Astrocyte (in vitro differentiated cells and primary cell): ENCODE measurements at regions not wholly inside any gene's neighbourhood (a gene's known extent, or its start where the extent isn't known, plus 50 kb on each side); places are given as distances from the start of the nearest gene placed in this dataset.

Experiments used
- DNase-seq: peaks from one replicate; pipeline ENCODE4 v3.0.0-alpha.2; 2010; ENCODE audit warnings: low read depth
- FAIRE-seq: peaks from 2 replicates; lab custom pipeline; 2011; peaks lifted over from hg19 to GRCh38; lab: Jason Lieb, UNC
- H2AFZ ChIP-seq: 2 replicates; pipeline ENCODE4 v1.6.0; 2012; ENCODE audit warnings: low read depth, low read length, inconsistent platforms
- H3K27ac ChIP-seq: 2 replicates; pipeline ENCODE4 v1.5.1; 2011; ENCODE audit warnings: low read depth, low read length, inconsistent platforms
- H3K27me3 ChIP-seq: 2 replicates; pipeline ENCODE4 v1.6.0; 2011; ENCODE audit warnings: low read length, inconsistent platforms; ENCODE audit not compliant: insufficient read depth
- H3K36me3 ChIP-seq: 2 replicates; pipeline ENCODE4 v1.5.1; 2011; ENCODE audit warnings: low read length, inconsistent platforms; ENCODE audit not compliant: insufficient read depth
- H3K4me1 ChIP-seq: 2 replicates; pipeline ENCODE4 v1.5.1; 2011; ENCODE audit warnings: low read length, inconsistent platforms; ENCODE audit not compliant: insufficient read depth
- H3K4me2 ChIP-seq: 2 replicates; pipeline ENCODE4 v1.6.0; 2012; ENCODE audit warnings: low read length, inconsistent platforms
- H3K4me3 ChIP-seq: 2 replicates; pipeline ENCODE4 v1.5.1; 2011; ENCODE audit warnings: low read depth, mild to moderate bottlenecking, low read length, inconsistent platforms; ENCODE audit not compliant: insufficient read depth
- H3K79me2 ChIP-seq: 2 replicates; pipeline ENCODE4 v1.6.0; 2012; ENCODE audit warnings: mild to moderate bottlenecking, low read length, inconsistent platforms; ENCODE audit not compliant: insufficient read depth
- H3K9ac ChIP-seq: 2 replicates; pipeline ENCODE4 v1.6.0; 2012; ENCODE audit warnings: mild to moderate bottlenecking, low read length, inconsistent platforms
- H3K9me3 ChIP-seq: 2 replicates; pipeline ENCODE4 v1.5.1; 2012; ENCODE audit warnings: low read depth, mild to moderate bottlenecking, low read length, inconsistent platforms; ENCODE audit not compliant: insufficient read depth
- H4K20me1 ChIP-seq: 2 replicates; pipeline ENCODE4 v1.6.0; 2012; ENCODE audit warnings: low read length, inconsistent platforms; ENCODE audit not compliant: insufficient read depth
- H3K27ac Mint-ChIP-seq: one replicate; pipeline ENCODE4 v1.8.0; 2021; ENCODE audit warnings: mild to moderate bottlenecking, mixed read lengths; ENCODE audit not compliant: unreplicated experiment
- H3K27me3 Mint-ChIP-seq: one replicate; pipeline ENCODE4 v1.8.0; 2021; ENCODE audit warnings: low read depth, mixed read lengths; ENCODE audit not compliant: unreplicated experiment
- H3K36me3 Mint-ChIP-seq: one replicate; pipeline ENCODE4 v1.8.0; 2021; ENCODE audit warnings: low read depth, mixed read lengths; ENCODE audit not compliant: unreplicated experiment
- H3K4me1 Mint-ChIP-seq: one replicate; pipeline ENCODE4 v1.8.0; 2021; ENCODE audit warnings: low read depth, mixed read lengths; ENCODE audit not compliant: unreplicated experiment
- H3K4me3 Mint-ChIP-seq: one replicate; pipeline ENCODE4 v1.8.0; 2021; ENCODE audit warnings: mild to moderate bottlenecking, moderate library complexity, mixed read lengths; ENCODE audit not compliant: unreplicated experiment
- H3K9me3 Mint-ChIP-seq: one replicate; pipeline ENCODE4 v1.8.0; 2021; ENCODE audit warnings: mild to moderate bottlenecking, mixed read lengths; ENCODE audit not compliant: unreplicated experiment
- CTCF ChIP-seq: IDR thresholded peaks from 2 replicates; pipeline ENCODE4 v1.5.1; 2011; ENCODE audit warnings: low read depth, mild to moderate bottlenecking, inconsistent platforms, low read length, moderate library complexity; ENCODE audit not compliant: insufficient read depth
- EZH2 ChIP-seq: IDR thresholded peaks from 2 replicates; pipeline ENCODE4 v1.6.1; 2012; ENCODE audit warnings: mild to moderate bottlenecking, low read length, inconsistent platforms; ENCODE audit not compliant: insufficient read depth

DNA sequence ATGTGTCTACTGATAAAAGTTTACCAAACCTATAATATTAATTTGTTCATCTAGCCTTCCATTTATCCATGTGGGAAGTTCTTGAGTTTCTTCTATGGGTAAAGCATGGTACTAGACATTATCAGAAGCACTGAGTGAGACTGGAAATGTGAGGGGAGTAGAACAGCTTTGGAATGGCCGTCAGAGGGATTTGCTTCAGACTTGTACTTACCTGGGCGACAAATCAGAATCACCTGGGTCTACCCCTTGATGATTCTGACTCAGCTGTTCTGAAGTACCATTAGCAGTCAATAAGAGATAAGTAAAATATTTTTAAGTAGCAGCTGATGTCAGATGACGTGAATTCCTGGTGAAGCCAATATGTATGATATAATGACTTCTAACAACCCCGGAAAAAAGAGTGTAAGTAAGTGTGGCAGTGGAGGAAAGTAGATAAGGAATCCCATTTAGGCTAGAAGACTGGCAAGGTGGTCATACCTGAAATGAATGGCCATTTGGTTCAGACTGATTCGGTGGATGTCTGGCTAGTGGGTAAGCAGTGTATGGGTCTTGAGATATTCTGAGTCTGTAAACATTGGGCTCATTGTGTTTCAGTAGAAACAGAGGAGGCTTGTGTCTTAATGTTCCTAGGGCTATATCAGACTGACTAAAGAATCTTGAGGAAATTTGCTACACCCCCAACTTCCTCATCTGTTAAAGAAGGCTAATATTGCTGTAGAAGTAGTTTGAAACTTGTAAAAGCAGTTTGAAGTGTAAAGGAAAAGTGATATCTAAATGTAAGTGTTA lies 409.2 kb downstream of the NKX6-1 start:
- no peak overlapping the region for H3K4me2 ChIP-seq
- H3K9ac ChIP-seq: no peak overlapping the region
- no peaks in the 10 kb centered on the region for H3K27me3 ChIP-seq
- no peak for DNase-seq
- Mint-ChIP-seq H3K4me1 (no peaks in the 10 kb centered on the region), H3K4me3 (no peak overlapping the region), H3K27ac (no peak overlapping the region), H3K9me3 (no peaks in the 10 kb centered on the region), H3K27me3 (peaks cover 3% of the 10 kb centered on the region), H3K36me3 (no peaks in the 10 kb centered on the region)
- no peaks in the 10 kb centered on the region for H4K20me1 ChIP-seq
- H3K27ac ChIP-seq: no peak overlapping the region
- H3K4me1 ChIP-seq: no peaks in the 10 kb centered on the region
- no peaks in the 10 kb centered on the region for H3K79me2 ChIP-seq
- no peaks in the 10 kb centered on the region for H3K9me3 ChIP-seq
- no peak overlapping the region for H3K4me3 ChIP-seq
- FAIRE-seq: no peak
- TF ChIP-seq EZH2: no peak
- TF ChIP-seq CTCF: no peak
- no peaks in the 10 kb centered on the region for H3K36me3 ChIP-seq
- no peak overlapping the region for H2AFZ ChIP-seq

- H3K9ac ChIP-seq: no peak overlapping the region
- no peaks in the 10 kb centered on the region for H4K20me1 ChIP-seq
- no peak overlapping the region for H2AFZ ChIP-seq
- no peak overlapping the region for H3K27ac ChIP-seq
- Mint-ChIP-seq H3K4me3 (no peak overlapping the region), H3K36me3 (no peaks in the 10 kb centered on the region), H3K9me3 (no peaks in the 10 kb centered on the region), H3K4me1 (no peaks in the 10 kb centered on the region), H3K27ac (no peak overlapping the region), H3K27me3 (peaks cover 3% of the 10 kb centered on the region)
- no peak for TF ChIP-seq EZH2
- TF ChIP-seq CTCF: no peak
- no peak overlapping the region for H3K4me3 ChIP-seq
- H3K27me3 ChIP-seq: no peaks in the 10 kb centered on the region
- DNase-seq (no peak), FAIRE-seq (no peak)
- no peaks in the 10 kb centered on the region for H3K9me3 ChIP-seq
- H3K4me1 ChIP-seq: no peaks in the 10 kb centered on the region
- no peak overlapping the region for H3K4me2 ChIP-seq
- H3K36me3 ChIP-seq: no peaks in the 10 kb centered on the region
- no peaks in the 10 kb centered on the region for H3K79me2 ChIP-seq
Observed at GRCh38 chr4:84085986-84086385, 413.1 kb downstream of the NKX6-1 start.

DNA sequence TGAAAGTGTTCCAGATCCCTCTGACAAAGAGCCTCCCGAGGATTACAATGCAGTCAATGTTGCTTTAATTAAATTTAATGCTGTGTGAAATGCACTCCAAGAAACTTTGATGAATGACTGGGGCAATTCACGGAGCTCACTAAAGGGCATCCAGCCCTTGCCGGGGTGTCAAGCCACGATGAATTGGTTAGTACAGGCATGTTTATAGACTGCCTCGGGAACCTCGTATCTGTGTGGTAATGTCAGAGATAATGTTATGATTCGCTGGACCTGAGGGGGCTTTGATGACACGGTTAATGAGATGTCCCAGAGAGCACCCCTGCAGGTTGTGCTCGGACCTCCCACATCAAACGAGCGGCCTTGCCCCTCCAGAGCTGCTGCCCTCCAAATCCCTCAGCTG lies 428.8 kb downstream of the NKX6-1 start:
- Mint-ChIP-seq H3K27ac (no peak overlapping the region), H3K9me3 (peaks cover 3% of the 10 kb centered on the region), H3K4me3 (no peak overlapping the region), H3K4me1 (no peaks in the 10 kb centered on the region), H3K27me3 (no peaks in the 10 kb centered on the region), H3K36me3 (no peaks in the 10 kb centered on the region)
- H3K9me3 ChIP-seq: no peaks in the 10 kb centered on the region
- no peaks in the 10 kb centered on the region for H3K4me1 ChIP-seq
- H3K4me2 ChIP-seq: no peak overlapping the region
- FAIRE-seq (no peak), DNase-seq (no peak)
- H2AFZ ChIP-seq: no peak overlapping the region
- TF ChIP-seq EZH2 (no peak), CTCF (no peak)
- H4K20me1 ChIP-seq: no peaks in the 10 kb centered on the region
- H3K36me3 ChIP-seq: no peaks in the 10 kb centered on the region
- no peaks in the 10 kb centered on the region for H3K27me3 ChIP-seq
- no peak overlapping the region for H3K9ac ChIP-seq
- H3K79me2 ChIP-seq: no peaks in the 10 kb centered on the region
- no peak overlapping the region for H3K27ac ChIP-seq
- no peak overlapping the region for H3K4me3 ChIP-seq
